Heart left ventricle (tissue), 13 donors: ENCODE measurements at regions not wholly inside any gene's neighbourhood (a gene's known extent, or its start where the extent isn't known, plus 50 kb on each side); places are given as distances from the start of the nearest gene placed in this dataset.

Source experiments
- POLR2A ChIP-seq, 2 donors: fragments of 450-650 bp; IDR thresholded peaks; one replicate each; pipeline ENCODE4 v1.6.1; 2017; ENCODE audit warnings: antibody characterized with exemption in 2 of 2, mild to moderate bottlenecking in 2 of 2, moderate library complexity in 2 of 2
- TF ChIP-seq, protein P1 (sequence below), 12 donors: fragments of 200-600 bp; sonication (generic) in 4 of 12; IDR thresholded peaks; one replicate each; pipeline versions ENCODE4 v1.5.0 to v1.8.0; 2018 to 2022; ENCODE audit warnings: antibody characterized with exemption in 12 of 12, mild to moderate bottlenecking in 5 of 12
- donor health status: ischemic (EF 13 %, LVEDD 7.1; RV severe dilation, severe dysfunction).
- donor health status: DM: no; HTN: yes; CAD: no.
- donor health status: DM: no; HTN: no; CAD: no.
- donor health status: ischemic (EF 25% LVEDD 6.9; RV normal size, moderate dysfunction).
- donor health status: ischemic (EF 25% LVEDD 5.7; RV mildly dilated, moderate dysfunction).
- donor health status: ischemic (EF 35%, LVEDD 5.7; RV mildly dilated, moderate dysfunction).
- donor health status: nonischemic (EF 11% LVEDD 7.7; RV severe dilation, severe dysfunction).
- donor health status: DM: yes; HTN: yes; CAD: no.
- donor health status: PGD.
- donor health status: ischemic (EF 29% LVEDD 5.4; RV normal size, mild dysfunction).
- donor health status: nonischemic (EF 23%, LVEDD 6.1; RV moderate dilation, normal function).

DNA sequence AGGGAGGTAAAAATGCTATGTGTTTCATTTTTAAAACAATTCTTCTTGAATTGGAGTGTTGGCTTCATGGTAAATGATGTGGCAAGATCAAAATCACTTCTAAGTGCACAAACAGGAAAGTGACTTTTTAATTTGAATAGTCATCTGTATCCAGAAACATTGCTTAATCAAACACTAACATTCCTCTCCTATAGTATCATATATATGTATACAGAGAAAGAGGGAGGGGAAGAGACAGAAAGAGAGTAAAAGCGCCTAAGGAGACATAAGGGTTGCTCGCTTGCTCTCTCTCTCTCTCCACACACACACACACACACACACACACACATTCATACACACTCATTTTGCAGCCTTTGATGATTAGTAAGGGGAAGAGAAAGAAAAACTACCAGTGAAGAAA lies 95.4 kb upstream of the PRDM9 start:
- TF ChIP-seq, protein P1, sequence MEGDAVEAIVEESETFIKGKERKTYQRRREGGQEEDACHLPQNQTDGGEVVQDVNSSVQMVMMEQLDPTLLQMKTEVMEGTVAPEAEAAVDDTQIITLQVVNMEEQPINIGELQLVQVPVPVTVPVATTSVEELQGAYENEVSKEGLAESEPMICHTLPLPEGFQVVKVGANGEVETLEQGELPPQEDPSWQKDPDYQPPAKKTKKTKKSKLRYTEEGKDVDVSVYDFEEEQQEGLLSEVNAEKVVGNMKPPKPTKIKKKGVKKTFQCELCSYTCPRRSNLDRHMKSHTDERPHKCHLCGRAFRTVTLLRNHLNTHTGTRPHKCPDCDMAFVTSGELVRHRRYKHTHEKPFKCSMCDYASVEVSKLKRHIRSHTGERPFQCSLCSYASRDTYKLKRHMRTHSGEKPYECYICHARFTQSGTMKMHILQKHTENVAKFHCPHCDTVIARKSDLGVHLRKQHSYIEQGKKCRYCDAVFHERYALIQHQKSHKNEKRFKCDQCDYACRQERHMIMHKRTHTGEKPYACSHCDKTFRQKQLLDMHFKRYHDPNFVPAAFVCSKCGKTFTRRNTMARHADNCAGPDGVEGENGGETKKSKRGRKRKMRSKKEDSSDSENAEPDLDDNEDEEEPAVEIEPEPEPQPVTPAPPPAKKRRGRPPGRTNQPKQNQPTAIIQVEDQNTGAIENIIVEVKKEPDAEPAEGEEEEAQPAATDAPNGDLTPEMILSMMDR (IDR thresholded peaks at IDR 0.05), result no peak
- no peak for TF ChIP-seq POLR2A (IDR thresholded peaks at IDR 0.05)
